Nephron (organoid): ENCODE measurements at regions not wholly inside any gene's neighbourhood (a gene's known extent, or its start where the extent isn't known, plus 50 kb on each side); places are given as distances from the start of the nearest gene placed in this dataset.

Experiments
- H3K27ac Mint-ChIP-seq, 3 experiments: 2 replicates each; pipeline ENCODE4 v1.8.0; 2020; ENCODE audit warnings: mixed read lengths in 3 of 3, mild to moderate bottlenecking in 2 of 3, moderate library complexity in 1 of 3
- H3K27me3 Mint-ChIP-seq: 2 replicates; pipeline ENCODE4 v1.8.0; 2021; ENCODE audit warnings: low read depth, mild to moderate bottlenecking, moderate library complexity, mixed read lengths
- H3K36me3 Mint-ChIP-seq: 2 replicates; pipeline ENCODE4 v1.8.0; 2020; ENCODE audit warnings: low read depth, mixed read lengths
- H3K4me1 Mint-ChIP-seq: 2 replicates; pipeline ENCODE4 v1.8.0; 2020; ENCODE audit warnings: mixed read lengths
- H3K4me3 Mint-ChIP-seq, 3 experiments: 2 replicates each; pipeline ENCODE4 v1.8.0; 2020; ENCODE audit warnings: mild to moderate bottlenecking in 3 of 3, mixed read lengths in 3 of 3, moderate library complexity in 2 of 3
- H3K9me3 Mint-ChIP-seq: 2 replicates; pipeline ENCODE4 v1.8.0; 2020; ENCODE audit warnings: mixed read lengths
- TF ChIP-seq, protein P1 (sequence below), 3 experiments: fragments of 200-600 bp; sonication (generic); IDR thresholded peaks; one replicate each; pipeline ENCODE4 v1.5.0; 2021; ENCODE audit warnings: antibody characterized with exemption in 3 of 3; ENCODE audit not compliant: unreplicated experiment in 3 of 3

DNA sequence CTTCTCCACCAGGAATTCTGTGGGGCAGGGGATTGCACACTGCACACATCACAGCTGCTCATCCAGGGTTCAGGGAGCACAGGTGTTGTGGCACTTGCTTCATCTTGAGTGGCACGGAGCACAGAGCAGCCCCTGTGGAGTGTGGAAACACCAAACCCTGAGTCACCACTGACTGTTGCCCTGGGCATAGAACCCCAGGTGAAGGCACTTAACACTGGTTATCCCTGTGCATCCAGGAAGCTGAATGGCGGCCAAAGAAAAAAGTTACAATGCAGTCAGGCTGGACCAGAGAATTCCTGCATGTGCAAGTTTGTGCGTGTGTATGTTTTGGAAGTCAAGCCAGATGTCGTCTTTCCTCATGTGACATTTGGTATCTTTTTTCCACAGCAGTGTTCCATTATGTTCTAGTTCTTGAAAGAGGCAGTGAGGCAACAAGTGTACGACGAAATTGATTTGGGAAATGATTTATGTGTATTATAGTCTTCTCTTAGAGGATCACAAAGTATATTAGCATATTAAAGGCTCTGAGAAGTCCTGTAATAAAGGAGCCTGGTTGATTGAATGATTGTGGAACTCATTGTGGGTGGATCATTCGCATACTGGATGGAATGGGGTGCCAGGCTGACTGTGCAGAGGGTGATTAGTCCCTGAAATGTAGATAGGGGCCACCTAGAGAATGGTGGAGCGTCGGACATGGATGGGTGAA lies 292.3 kb downstream of the TLE3 start:
- Mint-ChIP-seq H3K27me3 (peaks cover 28% of the 10 kb centered on the region), H3K27ac (peak overlapping the region in 1 of 3 experiments; percentile 17)

DNA sequence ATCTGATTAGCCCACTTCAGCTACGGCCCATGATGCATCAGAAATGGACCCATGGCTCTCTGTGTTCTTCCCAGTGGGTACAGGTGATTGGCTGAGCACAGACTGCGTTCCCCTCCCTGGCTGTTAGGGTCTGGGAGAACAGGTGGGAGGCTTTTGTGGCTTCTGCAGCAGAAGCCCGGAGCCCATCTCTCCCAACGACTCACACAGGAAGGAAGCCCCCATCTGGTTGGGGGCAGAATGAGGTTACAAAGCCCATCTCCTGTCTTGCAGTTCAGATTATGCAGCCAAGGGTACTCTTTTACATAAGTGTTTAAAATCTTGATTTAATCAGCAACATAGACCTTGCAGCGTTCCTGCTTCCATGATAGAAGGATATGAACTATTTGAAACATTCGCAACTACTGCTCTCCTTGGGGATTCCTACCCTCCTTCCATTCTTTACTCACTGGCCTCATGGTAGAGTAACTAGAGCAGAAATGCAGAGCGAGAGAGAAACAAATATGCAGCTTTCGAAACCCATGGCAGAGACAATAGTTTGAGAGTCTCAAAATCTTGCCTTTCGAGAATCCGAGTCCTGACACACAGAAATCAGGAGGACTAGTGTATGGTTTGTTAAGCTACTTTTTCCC lies 291.3 kb downstream of the TLE3 start:
- H3K4me1 Mint-ChIP-seq = peaks cover 31% of the 10 kb centered on the region
- H3K27ac Mint-ChIP-seq = peak overlapping the region in 2 of 3 experiments; percentile 13 to 31
- H3K27me3 Mint-ChIP-seq = peaks cover 26% of the 10 kb centered on the region
- H3K4me3 Mint-ChIP-seq = no peak overlapping the region
- H3K36me3 Mint-ChIP-seq = peaks cover 3% of the 10 kb centered on the region
- H3K9me3 Mint-ChIP-seq = no peaks in the 10 kb centered on the region
- TF ChIP-seq, protein P1, sequence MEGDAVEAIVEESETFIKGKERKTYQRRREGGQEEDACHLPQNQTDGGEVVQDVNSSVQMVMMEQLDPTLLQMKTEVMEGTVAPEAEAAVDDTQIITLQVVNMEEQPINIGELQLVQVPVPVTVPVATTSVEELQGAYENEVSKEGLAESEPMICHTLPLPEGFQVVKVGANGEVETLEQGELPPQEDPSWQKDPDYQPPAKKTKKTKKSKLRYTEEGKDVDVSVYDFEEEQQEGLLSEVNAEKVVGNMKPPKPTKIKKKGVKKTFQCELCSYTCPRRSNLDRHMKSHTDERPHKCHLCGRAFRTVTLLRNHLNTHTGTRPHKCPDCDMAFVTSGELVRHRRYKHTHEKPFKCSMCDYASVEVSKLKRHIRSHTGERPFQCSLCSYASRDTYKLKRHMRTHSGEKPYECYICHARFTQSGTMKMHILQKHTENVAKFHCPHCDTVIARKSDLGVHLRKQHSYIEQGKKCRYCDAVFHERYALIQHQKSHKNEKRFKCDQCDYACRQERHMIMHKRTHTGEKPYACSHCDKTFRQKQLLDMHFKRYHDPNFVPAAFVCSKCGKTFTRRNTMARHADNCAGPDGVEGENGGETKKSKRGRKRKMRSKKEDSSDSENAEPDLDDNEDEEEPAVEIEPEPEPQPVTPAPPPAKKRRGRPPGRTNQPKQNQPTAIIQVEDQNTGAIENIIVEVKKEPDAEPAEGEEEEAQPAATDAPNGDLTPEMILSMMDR (IDR thresholded peaks at IDR 0.05; ENCODE audit: unreplicated experiment in 3 of 3) = no peak

More for the DNA sequence above, 292.3 kb downstream of the TLE3 start:
- Mint-ChIP-seq H3K9me3 (no peaks in the 10 kb centered on the region), H3K36me3 (peaks cover 3% of the 10 kb centered on the region), H3K4me3 (no peak overlapping the region), H3K4me1 (peaks cover 22% of the 10 kb centered on the region)
- TF ChIP-seq, protein P1 (IDR thresholded peaks at IDR 0.05; ENCODE audit: unreplicated experiment in 3 of 3) = no peak

GRCh38 chr15:69807721-69808120 lies 290.0 kb downstream of the TLE3 start:
- TF ChIP-seq, protein P1 (IDR thresholded peaks at IDR 0.05; ENCODE audit: unreplicated experiment in 3 of 3) = no peak
- Mint-ChIP-seq H3K4me1 (peaks cover 32% of the 10 kb centered on the region), H3K9me3 (no peaks in the 10 kb centered on the region), H3K36me3 (peaks cover 3% of the 10 kb centered on the region), H3K27me3 (peaks cover 38% of the 10 kb centered on the region), H3K27ac (peak overlapping the region in 1 of 3 experiments; percentile 65), H3K4me3 (no peak overlapping the region)

DNA sequence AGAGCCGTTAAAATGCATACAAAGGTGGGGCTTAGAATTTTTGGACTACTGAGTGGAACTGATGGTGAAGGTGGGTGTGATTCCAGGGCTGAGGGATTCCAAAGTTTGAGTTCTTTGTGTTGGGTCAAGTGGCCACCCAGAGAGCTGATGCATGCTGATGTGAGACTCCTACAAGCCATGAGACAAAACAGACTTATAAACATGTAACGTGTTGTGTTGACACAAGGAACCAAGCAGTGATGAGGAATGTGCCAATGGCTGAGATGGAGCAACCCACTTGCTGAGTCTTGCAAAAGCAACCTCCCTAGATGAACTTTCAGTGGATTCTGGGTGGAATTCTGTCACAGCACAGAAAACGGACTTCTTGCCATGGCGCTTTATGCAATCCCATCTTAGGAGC lies 289.0 kb downstream of the TLE3 start:
- peak overlapping the region in 2 of 3 experiments; percentile 83 to 97 for H3K27ac Mint-ChIP-seq
- peaks cover 34% of the 10 kb centered on the region for H3K4me1 Mint-ChIP-seq
- H3K9me3 Mint-ChIP-seq = no peaks in the 10 kb centered on the region
- H3K27me3 Mint-ChIP-seq = peaks cover 40% of the 10 kb centered on the region
- peaks cover 3% of the 10 kb centered on the region for H3K36me3 Mint-ChIP-seq
- peak overlapping the region in 1 of 3 experiments; percentile 19 for H3K4me3 Mint-ChIP-seq
- TF ChIP-seq, protein P1 (IDR thresholded peaks at IDR 0.05; ENCODE audit: unreplicated experiment in 3 of 3) = no peak

DNA sequence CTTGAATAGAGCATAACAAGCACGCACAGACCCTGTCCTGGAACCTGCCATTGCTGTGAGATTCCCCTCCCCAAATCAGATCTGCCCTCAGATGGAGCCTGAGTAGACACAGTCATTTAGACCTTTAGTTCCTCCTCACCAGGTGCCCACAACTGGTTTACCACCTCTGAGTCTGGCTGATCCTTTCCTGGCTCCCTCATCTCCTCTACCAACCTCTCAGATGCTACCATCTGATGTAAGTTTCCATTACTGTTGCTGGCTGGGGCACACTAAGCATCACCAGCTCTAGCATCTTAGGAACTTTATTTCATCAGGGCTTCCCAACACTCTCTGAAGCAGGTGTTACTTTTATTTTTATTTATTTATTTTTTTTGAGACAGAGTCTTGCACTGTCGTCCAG lies 288.3 kb downstream of the TLE3 start:
- Mint-ChIP-seq H3K36me3 (peaks cover 3% of the 10 kb centered on the region), H3K27ac (peak overlapping the region in 1 of 3 experiments; percentile 97), H3K4me1 (peaks cover 38% of the 10 kb centered on the region), H3K9me3 (no peaks in the 10 kb centered on the region), H3K4me3 (no peak overlapping the region), H3K27me3 (peaks cover 38% of the 10 kb centered on the region)
- TF ChIP-seq, protein P1 (IDR thresholded peaks at IDR 0.05; ENCODE audit: unreplicated experiment in 3 of 3) = no peak
